Cardiac muscle cell (in vitro differentiated cells and primary cell): ENCODE measurements at regions not wholly inside any gene's neighbourhood (a gene's known extent, or its start where the extent isn't known, plus 50 kb on each side); places are given as distances from the start of the nearest gene placed in this dataset.

ENCODE experiments used
- DNase-seq, 2 donors: peaks; one replicate each; pipeline versions ENCODE4 v3.0.0 to v3.0.0-alpha.2; 2010 to 2017; ENCODE audit warnings: low read depth in 1 of 2, low spot score in 1 of 2
- H3K27ac ChIP-seq: fragments of 200-600 bp; sonication (generic); 2 replicates; pipeline ENCODE4 v1.5.1; 2016
- H3K27me3 ChIP-seq: fragments of 200-600 bp; sonication (generic); 2 replicates; pipeline ENCODE4 v1.6.0; 2016; ENCODE audit warnings: control low read depth
- H3K36me3 ChIP-seq: fragments of 200-600 bp; sonication (generic); 2 replicates; pipeline ENCODE4 v1.5.1; 2016; ENCODE audit warnings: control low read depth
- H3K4me1 ChIP-seq: fragments of 200-600 bp; sonication (generic); 2 replicates; pipeline ENCODE4 v1.8.1; 2017; ENCODE audit warnings: low read depth, mild to moderate bottlenecking, mixed run types
- H3K4me3 ChIP-seq: fragments of 200-600 bp; sonication (generic); 2 replicates; pipeline ENCODE4 v1.5.1; 2016; ENCODE audit warnings: mild to moderate bottlenecking
- H3K9me3 ChIP-seq: fragments of 200-600 bp; sonication (generic); 2 replicates; pipeline ENCODE4 v1.5.1; 2017; ENCODE audit warnings: low read depth, mild to moderate bottlenecking, control low read depth
- TF ChIP-seq, protein P1 (sequence below): IDR thresholded peaks from 2 replicates; pipeline ENCODE4 v1.5.1; 2012; ENCODE audit warnings: low read depth, mild to moderate bottlenecking, low read length

DNA sequence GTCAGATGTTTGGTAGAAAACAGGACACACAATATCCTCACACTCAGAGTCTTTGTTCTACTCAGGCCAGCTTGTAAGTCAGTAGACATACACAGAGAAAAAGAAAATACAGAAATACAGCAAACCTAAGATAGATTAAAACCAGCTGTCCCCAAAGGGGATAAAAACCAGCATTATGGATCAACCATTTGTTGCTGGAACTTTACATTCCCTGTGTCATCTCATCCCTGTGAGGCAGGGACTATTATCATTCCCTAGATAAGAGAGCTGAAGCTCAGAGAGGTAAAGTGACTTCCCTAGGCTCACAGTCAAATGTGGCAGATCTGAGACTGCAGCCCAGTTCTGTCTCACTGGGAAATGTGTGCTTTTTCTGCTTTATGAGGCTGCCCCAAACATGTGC lies 80.7 kb downstream of the DMRTA2 start:
- H3K27ac ChIP-seq = no peak overlapping the region
- no peak for DNase-seq
- no peaks in the 10 kb centered on the region for H3K36me3 ChIP-seq
- no peaks in the 10 kb centered on the region for H3K9me3 ChIP-seq
- H3K4me1 ChIP-seq = peaks cover 12% of the 10 kb centered on the region
- H3K27me3 ChIP-seq = no peaks in the 10 kb centered on the region
- TF ChIP-seq, protein P1, sequence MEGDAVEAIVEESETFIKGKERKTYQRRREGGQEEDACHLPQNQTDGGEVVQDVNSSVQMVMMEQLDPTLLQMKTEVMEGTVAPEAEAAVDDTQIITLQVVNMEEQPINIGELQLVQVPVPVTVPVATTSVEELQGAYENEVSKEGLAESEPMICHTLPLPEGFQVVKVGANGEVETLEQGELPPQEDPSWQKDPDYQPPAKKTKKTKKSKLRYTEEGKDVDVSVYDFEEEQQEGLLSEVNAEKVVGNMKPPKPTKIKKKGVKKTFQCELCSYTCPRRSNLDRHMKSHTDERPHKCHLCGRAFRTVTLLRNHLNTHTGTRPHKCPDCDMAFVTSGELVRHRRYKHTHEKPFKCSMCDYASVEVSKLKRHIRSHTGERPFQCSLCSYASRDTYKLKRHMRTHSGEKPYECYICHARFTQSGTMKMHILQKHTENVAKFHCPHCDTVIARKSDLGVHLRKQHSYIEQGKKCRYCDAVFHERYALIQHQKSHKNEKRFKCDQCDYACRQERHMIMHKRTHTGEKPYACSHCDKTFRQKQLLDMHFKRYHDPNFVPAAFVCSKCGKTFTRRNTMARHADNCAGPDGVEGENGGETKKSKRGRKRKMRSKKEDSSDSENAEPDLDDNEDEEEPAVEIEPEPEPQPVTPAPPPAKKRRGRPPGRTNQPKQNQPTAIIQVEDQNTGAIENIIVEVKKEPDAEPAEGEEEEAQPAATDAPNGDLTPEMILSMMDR = no peak
- H3K4me3 ChIP-seq = no peak overlapping the region

DNA sequence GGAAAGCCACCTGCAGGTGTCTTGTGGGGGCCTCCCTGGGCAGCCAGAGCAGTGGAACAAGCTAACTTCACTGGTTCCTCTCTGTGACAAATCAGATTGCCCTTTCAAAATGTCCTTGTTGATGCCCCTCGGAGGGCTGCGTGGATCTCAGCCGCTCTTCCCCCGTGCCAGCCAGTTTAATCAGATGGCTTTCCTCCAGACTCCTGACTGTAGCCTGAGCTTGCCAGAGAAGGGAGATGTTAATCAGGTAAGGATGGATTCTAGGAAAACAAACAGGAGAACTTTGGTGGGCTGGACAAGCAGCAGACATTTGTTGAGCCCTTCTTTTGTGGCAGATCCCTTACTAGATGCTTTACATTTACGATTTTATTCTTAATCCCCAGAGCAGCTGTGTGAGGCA lies 88.2 kb downstream of the DMRTA2 start:
- H3K36me3 ChIP-seq = no peaks in the 10 kb centered on the region
- H3K4me1 ChIP-seq = no peaks in the 10 kb centered on the region
- no peak overlapping the region for H3K27ac ChIP-seq
- TF ChIP-seq, protein P1 = no peak
- H3K27me3 ChIP-seq = peaks cover 45% of the 10 kb centered on the region
- no peaks in the 10 kb centered on the region for H3K9me3 ChIP-seq
- H3K4me3 ChIP-seq = no peak overlapping the region
- DNase-seq = no peak

DNA sequence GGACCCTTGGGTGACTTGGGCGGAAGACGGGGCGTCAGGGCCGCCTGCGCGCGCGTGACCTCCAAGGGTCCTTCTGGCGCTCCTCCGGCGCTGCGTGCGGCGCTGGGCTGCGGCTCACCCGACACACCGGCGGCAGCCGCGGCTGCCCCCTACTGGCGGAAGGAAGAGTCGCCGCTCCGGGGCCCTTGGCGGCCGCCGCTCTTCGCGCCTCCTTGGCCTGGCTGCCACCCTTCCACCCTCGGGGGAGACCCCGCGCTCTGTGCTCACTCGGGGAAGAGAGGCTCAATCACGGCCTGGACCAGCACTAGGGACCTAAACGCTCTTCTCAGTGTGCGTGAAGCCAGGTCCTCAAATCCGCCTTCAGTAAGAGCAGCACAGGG lies 89.7 kb downstream of the DMRTA2 start:
- peak overlapping the region; percentile 32 for H3K4me3 ChIP-seq
- DNase-seq = peak; percentile 55 to 78
- H3K4me1 ChIP-seq = no peaks in the 10 kb centered on the region
- TF ChIP-seq, protein P1 = peak; percentile 73
- no peaks in the 10 kb centered on the region for H3K9me3 ChIP-seq
- peaks cover 52% of the 10 kb centered on the region for H3K27me3 ChIP-seq
- H3K36me3 ChIP-seq = no peaks in the 10 kb centered on the region
- no peak overlapping the region for H3K27ac ChIP-seq

DNA sequence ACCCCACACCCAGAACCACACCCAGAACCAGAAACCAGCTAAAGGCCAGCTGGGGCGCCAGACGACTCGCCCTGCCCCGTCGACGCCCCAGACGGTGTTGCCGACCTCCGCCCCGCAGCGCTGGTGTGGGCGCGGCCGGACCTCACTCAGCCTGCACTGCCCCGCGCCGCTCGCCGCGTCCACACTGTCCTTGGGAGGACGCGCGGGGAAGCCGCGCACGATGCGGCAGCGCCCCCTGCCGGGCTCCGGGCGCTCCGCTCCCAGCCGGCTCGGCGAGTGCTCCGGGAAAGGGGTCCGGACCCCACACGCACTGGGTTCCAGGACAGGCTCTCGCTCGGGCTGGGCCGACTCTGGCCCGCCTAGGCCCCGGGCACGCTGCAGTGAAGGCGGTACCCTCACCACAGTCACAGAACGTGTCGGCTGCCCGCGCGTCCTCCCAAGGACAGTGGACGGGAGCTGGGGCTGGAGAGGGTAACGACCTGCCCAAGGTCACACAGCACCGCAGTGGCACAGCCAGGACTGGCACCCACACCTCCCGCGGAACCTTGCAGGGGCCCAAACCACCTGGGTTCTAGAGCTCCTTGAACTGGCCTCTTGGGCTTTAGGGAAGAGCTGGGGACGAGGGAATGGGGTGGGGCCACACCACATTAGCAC lies 90.2 kb downstream of the DMRTA2 start:
- peak overlapping the region; percentile 32 for H3K4me3 ChIP-seq
- no peaks in the 10 kb centered on the region for H3K4me1 ChIP-seq
- peak; percentile 69 to 78 for DNase-seq
- no peak overlapping the region for H3K27ac ChIP-seq
- H3K36me3 ChIP-seq = no peaks in the 10 kb centered on the region
- TF ChIP-seq, protein P1 = peak; percentile 86
- H3K27me3 ChIP-seq = peaks cover 52% of the 10 kb centered on the region
- no peaks in the 10 kb centered on the region for H3K9me3 ChIP-seq

DNA sequence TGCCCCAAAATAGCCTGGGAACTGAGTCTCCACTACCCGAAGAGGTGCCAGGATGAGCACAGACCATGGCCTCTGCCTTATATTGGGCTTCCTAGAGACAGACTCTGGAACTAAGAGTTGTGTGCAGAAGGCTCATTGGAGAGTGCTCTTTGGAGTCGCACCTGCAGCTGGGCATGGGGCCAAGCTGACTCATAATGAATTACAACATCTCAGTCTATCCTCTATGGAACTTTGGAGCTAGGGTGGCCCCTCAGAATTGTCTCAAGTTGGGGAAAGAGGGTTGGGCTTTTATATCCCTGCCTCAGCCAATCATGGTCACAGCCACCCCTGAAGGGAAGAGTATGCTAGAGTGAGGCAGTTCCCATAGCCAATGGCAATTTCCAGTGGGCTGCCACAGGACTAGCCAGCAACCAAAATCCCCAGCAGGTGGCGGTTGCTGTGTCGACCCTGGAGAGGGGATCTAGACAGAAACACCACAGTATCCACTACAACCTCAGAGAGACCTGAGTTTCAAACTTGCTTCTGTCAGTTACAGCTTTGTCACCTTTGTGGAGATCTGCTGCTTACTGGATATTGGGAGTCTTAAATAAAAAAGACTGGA lies 93.8 kb downstream of the DMRTA2 start:
- Histone ChIP-seq H3K4me1 (no peaks in the 10 kb centered on the region), H3K27ac (no peak overlapping the region), H3K27me3 (peaks cover 44% of the 10 kb centered on the region), H3K9me3 (no peaks in the 10 kb centered on the region), H3K36me3 (no peaks in the 10 kb centered on the region), H3K4me3 (no peak overlapping the region)
- TF ChIP-seq, protein P1 = no peak
- peak in 1 of 2 donors; percentile 6 for DNase-seq
